MCF 10A (cell line): ENCODE measurements at regions not wholly inside any gene's neighbourhood (a gene's known extent, or its start where the extent isn't known, plus 50 kb on each side); places are given as distances from the start of the nearest gene placed in this dataset.

Experiments used
- BruUV-seq: library from RNA; stranded (reverse); fragments of 400-500 nt; replicated peaks from 2 replicates; lab custom pipeline; 2021; lab: Mats Ljungman, UMichigan
- CTCF ChIA-PET: fragments of 300-600 bp; sonication (Branson Sonifier 250); formaldehyde crosslinking; extraction: SDS; loops from one replicate; lab custom pipeline; 2021; ENCODE audit warnings: antibody characterized with exemption, inconsistent platforms; lab: Yijun Ruan, JAX
- POLR2A ChIA-PET: fragments of 300-600, 350-650 bp; sonication (Branson Sonifier 250); formaldehyde crosslinking; extraction: SDS; loops from one replicate; lab custom pipeline; 2020; ENCODE audit warnings: antibody characterized with exemption, inconsistent platforms; lab: Yijun Ruan, JAX
- DNase-seq: peaks from one replicate; pipeline ENCODE4 v3.0.0-alpha.2; 2018; ENCODE audit not compliant: unreplicated experiment
- H3K27ac Mint-ChIP-seq: one replicate; pipeline ENCODE4 v1.8.0; 2022; ENCODE audit warnings: mild to moderate bottlenecking, low read depth, mixed read lengths; ENCODE audit not compliant: unreplicated experiment
- H3K27me3 Mint-ChIP-seq: one replicate; pipeline ENCODE4 v1.8.0; 2022; ENCODE audit warnings: mixed read lengths; ENCODE audit not compliant: insufficient read depth, unreplicated experiment
- H3K36me3 Mint-ChIP-seq: one replicate; pipeline ENCODE4 v1.8.0; 2022; ENCODE audit warnings: mild to moderate bottlenecking, moderate library complexity, mixed read lengths; ENCODE audit not compliant: insufficient read depth, unreplicated experiment
- H3K4me1 Mint-ChIP-seq: one replicate; pipeline ENCODE4 v1.8.0; 2022; ENCODE audit warnings: mixed read lengths; ENCODE audit not compliant: insufficient read depth, unreplicated experiment
- H3K4me3 Mint-ChIP-seq: one replicate; pipeline ENCODE4 v1.8.0; 2022; ENCODE audit warnings: mild to moderate bottlenecking, moderate library complexity, mixed read lengths; ENCODE audit not compliant: unreplicated experiment
- H3K9me3 Mint-ChIP-seq: one replicate; pipeline ENCODE4 v1.8.0; 2022; ENCODE audit warnings: mixed read lengths; ENCODE audit not compliant: unreplicated experiment
- CTCF ChIP-seq: fragments of 200-600 bp; IDR thresholded peaks from one replicate; pipeline ENCODE4 v1.8.0; 2022; ENCODE audit warnings: antibody characterized with exemption, mild to moderate bottlenecking; ENCODE audit not compliant: unreplicated experiment
- intact Hi-C: fragments of 100-400 bp; cut with micrococcal nuclease; formaldehyde crosslinking; loops from 2 replicates; pipeline ENCODE4 v1.14.1; 2022

GRCh38 chr2:128396500-128396891 is 77.8 kb upstream of the HS6ST1 start:
- Mint-ChIP-seq H3K27ac (no peak overlapping the region), H3K4me3 (no peak overlapping the region), H3K27me3 (no peaks in the 10 kb centered on the region), H3K4me1 (no peaks in the 10 kb centered on the region), H3K9me3 (no peaks in the 10 kb centered on the region), H3K36me3 (no peaks in the 10 kb centered on the region)
- TF ChIP-seq CTCF = no peak
- ChIA-PET POLR2A (interaction anchor here (0.6 kb wide), 1 partner anchor 881 kb away, joined by 3 read pairs; no protein-coding TSS in a partner anchor), CTCF (interaction anchor here (0.6 to 0.8 kb wide), 2 partner anchors 9 to 30 kb away, joined by 3 read pairs; no protein-coding TSS in a partner anchor)
- intact Hi-C loops = no loop called here
- no peak for DNase-seq
- no TSS peak for BruUV-seq

- Mint-ChIP-seq H3K27me3 (no peaks in the 10 kb centered on the region), H3K27ac (no peak overlapping the region), H3K4me3 (no peak overlapping the region), H3K4me1 (no peaks in the 10 kb centered on the region), H3K36me3 (no peaks in the 10 kb centered on the region), H3K9me3 (no peaks in the 10 kb centered on the region)
- POLR2A ChIA-PET = no interaction called here
- no peak for DNase-seq
- CTCF ChIA-PET = interaction anchor here (0.8 kb wide), 1 partner anchor 9 kb away, joined by 3 read pairs; no protein-coding TSS in a partner anchor
- intact Hi-C loops = no loop called here
- BruUV-seq = no TSS peak
- no peak for TF ChIP-seq CTCF
Observed at GRCh38 chr2:128396946-128397345, 78.3 kb upstream of the HS6ST1 start.

- intact Hi-C loops = no loop called here
- Mint-ChIP-seq H3K4me1 (no peaks in the 10 kb centered on the region), H3K27ac (no peak overlapping the region), H3K27me3 (no peaks in the 10 kb centered on the region), H3K9me3 (no peaks in the 10 kb centered on the region), H3K36me3 (no peaks in the 10 kb centered on the region), H3K4me3 (no peak overlapping the region)
- CTCF ChIA-PET = no interaction called here
- no peak for TF ChIP-seq CTCF
- POLR2A ChIA-PET = interaction anchor here (0.6 kb wide), 1 partner anchor 849 kb away, joined by 3 read pairs; no protein-coding TSS in a partner anchor
- DNase-seq = no peak
- BruUV-seq = no TSS peak
Observed at GRCh38 chr2:128399256-128399655, 80.6 kb upstream of the HS6ST1 start.

GRCh38 chr2:128399690-128400291 is 81.1 kb upstream of the HS6ST1 start:
- Mint-ChIP-seq H3K4me1 (no peaks in the 10 kb centered on the region), H3K4me3 (no peak overlapping the region), H3K36me3 (no peaks in the 10 kb centered on the region), H3K9me3 (no peaks in the 10 kb centered on the region), H3K27me3 (no peaks in the 10 kb centered on the region), H3K27ac (no peak overlapping the region)
- CTCF ChIA-PET = no interaction called here
- intact Hi-C loops = no loop called here
- DNase-seq = no peak
- BruUV-seq = no TSS peak
- POLR2A ChIA-PET = no interaction called here
- no peak for TF ChIP-seq CTCF
